ENCODE measurements at regions not wholly inside any gene's neighbourhood (a gene's known extent, or its start where the extent isn't known, plus 50 kb on each side); places are given as distances from the start of the nearest gene placed in this dataset.

- TF ChIP-seq EZH2 (IDR thresholded peaks at IDR 0.05; ENCODE audit: insufficient read depth, low read length), result no peak
- TF ChIP-seq, protein P1, sequence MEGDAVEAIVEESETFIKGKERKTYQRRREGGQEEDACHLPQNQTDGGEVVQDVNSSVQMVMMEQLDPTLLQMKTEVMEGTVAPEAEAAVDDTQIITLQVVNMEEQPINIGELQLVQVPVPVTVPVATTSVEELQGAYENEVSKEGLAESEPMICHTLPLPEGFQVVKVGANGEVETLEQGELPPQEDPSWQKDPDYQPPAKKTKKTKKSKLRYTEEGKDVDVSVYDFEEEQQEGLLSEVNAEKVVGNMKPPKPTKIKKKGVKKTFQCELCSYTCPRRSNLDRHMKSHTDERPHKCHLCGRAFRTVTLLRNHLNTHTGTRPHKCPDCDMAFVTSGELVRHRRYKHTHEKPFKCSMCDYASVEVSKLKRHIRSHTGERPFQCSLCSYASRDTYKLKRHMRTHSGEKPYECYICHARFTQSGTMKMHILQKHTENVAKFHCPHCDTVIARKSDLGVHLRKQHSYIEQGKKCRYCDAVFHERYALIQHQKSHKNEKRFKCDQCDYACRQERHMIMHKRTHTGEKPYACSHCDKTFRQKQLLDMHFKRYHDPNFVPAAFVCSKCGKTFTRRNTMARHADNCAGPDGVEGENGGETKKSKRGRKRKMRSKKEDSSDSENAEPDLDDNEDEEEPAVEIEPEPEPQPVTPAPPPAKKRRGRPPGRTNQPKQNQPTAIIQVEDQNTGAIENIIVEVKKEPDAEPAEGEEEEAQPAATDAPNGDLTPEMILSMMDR (IDR thresholded peaks at IDR 0.05; ENCODE audit: insufficient read depth, low read depth, low read length), result no peak
Measured at GRCh38 chr13:39823063-39823713, 167.7 kb downstream of the COG6 start.

Measured in astrocyte (in vitro differentiated cells and primary cell).